Activated T-cell treated with anti-CD3 and anti-CD28 coated beads for 1 hour (primary cell): ENCODE measurements at regions not wholly inside any gene's neighbourhood (a gene's known extent, or its start where the extent isn't known, plus 50 kb on each side); places are given as distances from the start of the nearest gene placed in this dataset.
A peak's percentile ranks its signal among the peaks of the same experiment; 100 is the strongest.
"Not testable (repeated sequence)": the region's sequence is repeated elsewhere in the genome, so short reads cannot be mapped to it uniquely, and the experiment has no call there.

Experiments used
- DNase-seq: peaks from one replicate; pipeline ENCODE4 v3.0.0-alpha.2; 2020; ENCODE audit warnings: low read depth

DNA sequence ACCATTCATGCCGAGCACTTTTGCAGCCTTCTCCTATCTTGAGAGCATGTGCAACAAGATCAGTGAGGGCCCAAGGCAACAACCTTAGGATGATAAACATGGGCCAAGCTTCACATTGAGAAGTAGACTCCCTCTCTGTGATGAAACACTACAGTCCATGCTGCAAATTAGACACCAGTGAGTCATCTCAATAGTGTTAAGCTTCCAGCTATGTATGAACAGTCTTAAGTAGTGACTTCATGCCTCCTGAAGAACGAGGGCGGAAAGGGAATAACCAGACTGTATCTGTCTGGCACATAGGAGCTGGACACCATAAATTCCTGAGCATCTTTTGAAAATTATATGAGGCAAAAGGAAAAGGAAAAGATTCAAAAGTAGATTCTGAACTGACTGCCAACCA, 309.9 kb upstream of the SLITRK1 start:
- no peak for DNase-seq

DNA sequence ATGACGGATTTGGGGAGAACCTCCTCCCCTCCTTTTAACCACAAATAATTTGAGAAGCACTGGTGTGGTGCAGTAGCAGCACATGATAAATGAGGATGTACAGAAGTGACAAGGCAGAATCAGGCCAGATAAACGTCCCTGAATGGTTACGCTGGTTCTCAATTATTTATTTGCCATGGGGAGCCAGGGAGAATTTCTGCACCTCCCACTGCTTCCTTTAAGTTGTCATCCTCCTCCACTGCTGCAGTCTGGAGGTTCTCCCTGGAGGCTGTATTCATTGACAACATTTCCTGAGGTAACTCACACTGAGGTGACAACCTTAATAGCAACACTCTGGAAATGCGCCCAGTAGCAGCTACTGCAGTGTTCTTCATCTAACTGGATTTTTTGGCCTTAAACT, 308.9 kb upstream of the SLITRK1 start:
- no peak for DNase-seq

DNA sequence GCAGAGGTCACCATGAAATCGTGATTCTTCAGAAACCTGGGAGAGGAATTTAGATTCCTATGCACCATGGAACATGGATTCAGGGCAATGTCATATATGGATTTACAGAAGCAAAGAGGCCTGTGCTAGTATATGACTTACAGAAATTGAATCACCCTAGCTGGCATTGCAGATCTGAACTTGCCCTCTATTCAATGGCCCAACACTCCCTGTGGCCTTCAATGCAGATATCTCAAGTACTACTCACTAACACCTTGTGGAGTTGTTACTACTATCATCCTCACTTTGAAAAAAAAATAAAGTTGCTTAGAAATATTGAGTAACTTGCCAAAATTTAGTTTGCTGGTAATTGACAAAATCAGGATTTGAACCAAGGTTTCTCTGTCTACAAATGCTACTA, 305.4 kb upstream of the SLITRK1 start:
- no peak for DNase-seq

DNA sequence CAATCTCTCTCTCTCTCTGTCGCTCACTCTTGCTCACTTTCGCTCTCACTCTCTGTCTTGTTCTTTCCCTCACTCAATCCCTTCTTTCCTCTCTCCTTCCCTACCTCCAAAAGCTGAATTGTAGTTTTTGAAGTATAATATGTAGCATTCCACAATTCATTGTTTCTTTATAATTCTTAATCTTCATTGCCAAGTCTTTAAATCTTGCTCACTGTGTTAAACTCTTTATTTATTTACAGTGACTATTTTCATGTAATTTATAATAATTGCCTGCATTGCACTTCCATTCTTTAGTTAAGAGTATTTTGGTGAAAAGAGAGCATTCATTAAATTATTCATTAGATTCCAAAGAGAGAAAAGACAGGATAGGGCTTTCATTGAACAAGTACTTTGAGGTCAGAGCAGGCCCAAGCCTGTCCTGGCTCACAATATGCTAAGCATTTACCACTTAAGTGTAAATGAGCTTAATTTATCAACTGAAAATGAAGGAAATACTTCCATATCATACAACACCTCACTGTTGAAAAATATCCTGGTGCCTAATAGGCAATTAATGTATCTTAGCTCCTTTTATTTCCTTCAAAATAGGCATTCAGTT, 257.4 kb upstream of the SLITRK1 start:
- no peak for DNase-seq

DNA sequence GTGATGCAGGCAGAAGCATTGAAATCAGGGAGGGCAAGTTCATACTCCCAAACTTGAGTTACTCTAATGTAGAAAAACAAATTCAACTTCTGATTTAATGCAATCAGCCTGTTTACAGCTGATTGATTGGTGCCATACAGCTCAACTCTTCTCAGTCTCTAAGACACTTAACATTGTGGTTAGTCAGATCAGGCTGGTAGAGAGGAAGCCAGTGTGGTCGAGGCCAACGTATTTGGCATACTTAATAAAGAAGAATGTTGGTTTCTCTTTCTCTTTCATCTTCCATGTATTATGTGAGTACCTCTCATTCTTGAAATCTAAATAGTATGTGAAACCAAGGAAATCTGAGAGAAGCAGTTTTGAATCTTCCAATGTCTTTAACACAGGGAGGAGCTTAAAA, 255.0 kb upstream of the SLITRK1 start:
- DNase-seq = peak; percentile 10

DNA sequence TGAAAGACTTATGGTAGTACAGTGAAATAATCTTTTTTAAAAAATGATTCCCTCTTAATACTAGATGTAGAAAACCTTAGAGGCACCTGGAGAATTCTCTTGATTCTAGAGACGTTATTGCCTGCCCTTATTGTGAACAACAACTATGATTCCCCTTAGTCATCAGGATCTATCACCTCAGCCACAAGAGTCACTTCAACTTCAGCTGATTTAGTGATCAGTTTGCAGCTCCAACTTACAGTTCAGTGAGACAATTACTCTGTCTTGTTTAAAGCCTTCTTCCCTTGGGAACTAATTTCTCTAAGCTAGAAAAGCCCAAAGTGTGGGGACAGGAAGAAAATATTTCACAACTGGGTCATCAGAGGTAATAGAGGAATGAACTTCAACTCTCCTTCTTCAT, 254.3 kb upstream of the SLITRK1 start:
- no peak for DNase-seq

DNA sequence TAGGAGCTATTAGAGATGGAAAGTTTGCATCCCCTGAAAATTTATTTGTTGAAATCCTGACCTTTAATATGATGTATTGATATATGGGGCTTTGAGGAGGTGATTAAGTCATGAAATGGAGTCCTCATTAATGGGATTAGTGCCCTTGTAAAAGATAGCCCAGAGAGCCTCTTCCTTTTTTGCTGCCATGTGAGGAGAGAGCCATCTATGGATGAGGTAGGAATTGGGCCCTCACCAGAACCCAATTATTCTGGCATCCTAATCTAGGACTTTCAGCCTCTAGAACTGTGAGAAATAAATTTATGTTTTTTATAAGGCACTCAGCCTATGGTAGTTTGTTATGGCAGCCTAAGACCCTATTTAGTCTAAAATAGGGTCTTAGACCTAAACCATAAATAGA, 250.2 kb upstream of the SLITRK1 start:
- DNase-seq = no peak

DNA sequence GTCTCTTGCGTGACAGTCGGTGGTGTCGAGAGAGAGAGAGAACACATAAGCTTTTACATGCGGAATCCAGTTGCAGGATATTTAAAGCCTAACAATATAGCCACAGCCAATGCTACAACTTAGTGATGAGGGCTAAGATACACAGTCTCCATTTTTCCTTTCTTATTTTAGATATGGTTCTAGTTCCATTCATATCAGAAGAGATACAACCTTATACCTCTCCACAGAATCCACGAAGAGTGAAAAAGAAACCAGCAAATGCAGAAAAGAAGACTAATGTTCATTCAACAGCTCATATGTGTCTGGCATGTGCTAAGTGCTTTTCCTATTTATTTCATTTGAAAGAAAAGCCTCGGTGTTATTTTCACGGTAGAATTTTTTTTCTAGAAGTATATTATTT, 249.0 kb upstream of the SLITRK1 start:
- no peak for DNase-seq

DNA sequence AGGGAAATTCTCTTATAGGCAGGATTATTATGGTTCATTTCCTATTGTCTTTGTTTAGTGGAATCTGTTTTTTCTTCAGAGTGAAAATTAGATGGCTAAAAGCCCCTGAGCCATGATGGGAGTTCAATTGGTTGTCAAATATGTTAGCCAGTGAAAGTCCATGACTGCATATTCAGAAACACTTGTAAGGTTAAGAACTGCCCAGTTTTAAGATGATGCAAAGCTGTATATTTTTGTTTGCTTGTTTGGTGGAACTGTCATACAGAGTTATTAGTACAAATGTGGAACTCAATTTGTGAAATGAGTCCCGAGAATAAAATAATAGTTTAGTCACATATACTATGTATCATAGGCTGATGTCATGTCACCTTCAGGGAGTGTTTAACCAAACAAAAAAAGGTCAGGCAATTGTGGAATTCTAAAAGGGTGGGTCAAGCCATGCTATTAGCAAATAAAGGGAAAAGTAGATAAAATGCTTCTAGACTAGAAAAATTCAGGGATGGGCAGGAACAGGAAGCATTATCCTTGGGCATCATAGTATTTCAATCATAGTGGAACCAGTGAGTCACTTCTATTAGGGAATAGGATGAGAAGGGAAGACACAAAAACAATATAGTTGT, 248.3 kb upstream of the SLITRK1 start:
- no peak for DNase-seq

DNA sequence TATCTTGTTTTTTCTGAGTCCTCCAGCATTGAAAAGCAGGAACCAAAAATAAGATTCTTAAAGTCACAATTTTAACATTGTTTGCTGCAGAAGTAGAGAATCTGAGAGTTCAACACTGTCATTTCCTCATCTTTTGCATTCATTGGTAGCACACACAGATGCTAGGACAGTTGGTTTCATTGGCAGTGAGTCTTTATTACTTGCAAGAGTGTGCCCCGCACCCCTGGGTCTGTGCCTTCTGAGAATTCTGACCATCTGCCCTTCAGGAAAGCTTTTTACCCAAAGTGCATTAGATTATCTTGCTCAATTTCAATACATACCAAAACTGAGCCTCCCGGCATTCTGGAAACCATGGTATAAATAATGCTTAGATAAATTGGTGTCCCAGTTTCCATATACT, 247.7 kb upstream of the SLITRK1 start:
- DNase-seq = no peak

DNA sequence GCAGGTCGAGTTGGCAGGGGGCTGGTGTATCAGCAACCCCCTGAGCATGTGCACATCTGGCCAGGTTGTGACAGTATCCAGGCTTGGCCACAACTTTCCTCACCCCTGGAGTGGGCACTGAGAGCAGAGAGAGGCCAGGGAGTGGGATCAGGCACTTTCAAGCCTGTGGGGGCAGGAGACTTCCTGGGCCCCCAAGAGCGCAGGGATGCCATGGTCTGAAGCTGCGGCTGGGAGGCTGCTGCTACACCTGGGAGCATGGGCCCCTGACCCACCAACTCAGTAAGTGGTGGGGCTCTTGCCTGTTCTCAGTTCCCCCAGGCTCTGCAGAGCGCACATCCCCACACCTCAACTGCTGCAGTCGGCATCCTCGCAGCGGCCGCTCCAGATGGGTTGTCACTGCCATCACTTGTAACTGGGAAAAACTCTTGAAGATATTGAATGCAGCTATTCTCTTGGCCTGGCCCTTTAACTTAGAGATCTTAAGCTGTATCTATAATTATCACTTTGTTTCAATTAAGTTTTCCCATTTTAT, 245.4 kb upstream of the SLITRK1 start:
- no peak for DNase-seq

DNA sequence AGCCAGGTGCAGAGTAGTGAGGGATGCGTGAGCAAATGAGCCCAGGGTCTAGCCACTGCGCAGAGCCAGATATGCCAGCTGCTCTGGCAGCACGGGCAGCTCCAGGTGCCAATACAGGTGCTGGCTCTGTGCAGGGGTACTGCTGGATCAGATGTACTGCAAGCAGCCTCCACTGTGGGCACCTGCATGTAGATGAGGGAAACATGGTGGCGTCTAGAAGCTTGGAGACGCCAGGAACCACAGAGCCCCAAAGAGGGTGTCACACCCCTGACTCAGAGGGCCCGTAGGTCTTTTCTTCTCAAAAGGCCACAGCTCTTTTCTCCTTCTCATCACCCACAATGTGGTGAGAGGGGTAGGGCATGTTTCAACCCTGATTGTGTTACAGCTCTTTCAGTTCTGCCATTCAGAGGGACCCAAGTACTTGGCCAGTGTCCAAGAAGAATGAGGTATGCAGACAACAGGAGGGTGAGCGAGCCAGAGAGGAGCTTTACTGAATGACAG, 244.4 kb upstream of the SLITRK1 start:
- DNase-seq = no peak

DNA sequence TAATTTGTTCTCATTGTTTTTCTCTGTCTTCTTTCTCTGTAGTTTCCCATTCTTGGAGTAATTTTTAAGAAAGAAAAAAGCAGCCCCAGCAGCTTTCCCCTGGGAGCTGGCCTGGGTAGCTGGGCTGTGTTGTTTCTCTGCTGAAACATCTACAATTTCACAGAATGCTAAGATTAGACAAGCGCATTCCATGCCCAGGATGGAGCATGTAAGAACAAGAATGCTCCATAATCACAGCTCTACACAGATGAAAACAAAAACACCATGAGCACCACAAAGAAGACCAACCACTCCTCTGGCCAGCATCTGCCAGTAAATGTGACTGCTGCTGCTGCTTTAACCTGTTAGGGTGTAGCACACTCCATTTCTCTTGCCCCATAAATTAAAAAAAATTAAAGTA, 239.2 kb upstream of the SLITRK1 start:
- no peak for DNase-seq

DNA sequence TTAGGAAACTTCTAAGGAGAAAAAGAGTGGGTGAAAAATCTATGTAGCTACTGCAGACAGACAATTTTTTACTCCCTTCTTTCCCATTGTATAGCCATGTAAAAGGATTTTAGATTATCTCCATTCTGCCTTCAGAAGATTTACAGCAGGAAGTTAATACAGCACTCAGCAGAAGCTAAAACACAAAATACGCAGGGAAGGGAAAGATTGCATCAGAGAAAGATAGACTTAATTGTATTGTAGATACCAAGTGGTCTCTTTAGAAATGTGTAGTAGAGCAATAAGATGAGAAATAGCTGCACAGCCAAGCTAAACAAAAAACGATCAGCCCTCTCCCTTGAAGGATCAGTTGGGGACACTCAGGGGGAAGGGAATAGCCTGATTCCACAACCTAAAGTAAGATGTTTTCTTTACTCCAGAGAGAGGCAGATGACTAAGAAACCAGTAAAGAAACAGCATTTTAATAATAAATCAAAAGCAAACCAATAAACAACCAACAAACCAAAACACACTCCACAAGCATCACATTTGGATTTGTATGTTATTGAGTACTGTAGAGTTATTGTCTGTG, 236.7 kb upstream of the SLITRK1 start:
- no peak for DNase-seq

DNA sequence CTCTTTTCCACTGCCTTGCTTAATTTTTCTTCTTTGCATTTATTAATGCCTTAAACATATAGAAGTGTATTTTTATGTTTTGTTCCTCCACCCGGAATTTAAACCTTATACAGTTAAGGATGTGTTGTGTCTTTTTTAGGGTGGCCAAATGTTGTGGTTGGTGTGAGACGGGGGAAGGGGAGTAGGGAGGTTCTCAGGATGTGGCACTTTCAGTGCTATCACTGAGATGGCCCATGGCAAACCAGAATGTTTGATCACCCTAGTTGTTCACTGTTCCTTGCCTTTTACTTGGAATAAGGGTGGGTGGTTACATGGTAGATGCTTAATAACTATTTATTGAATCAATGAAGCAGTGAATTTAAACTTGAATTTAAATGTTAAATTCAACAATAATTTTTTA, 216.0 kb upstream of the SLITRK1 start:
- no peak for DNase-seq

DNA sequence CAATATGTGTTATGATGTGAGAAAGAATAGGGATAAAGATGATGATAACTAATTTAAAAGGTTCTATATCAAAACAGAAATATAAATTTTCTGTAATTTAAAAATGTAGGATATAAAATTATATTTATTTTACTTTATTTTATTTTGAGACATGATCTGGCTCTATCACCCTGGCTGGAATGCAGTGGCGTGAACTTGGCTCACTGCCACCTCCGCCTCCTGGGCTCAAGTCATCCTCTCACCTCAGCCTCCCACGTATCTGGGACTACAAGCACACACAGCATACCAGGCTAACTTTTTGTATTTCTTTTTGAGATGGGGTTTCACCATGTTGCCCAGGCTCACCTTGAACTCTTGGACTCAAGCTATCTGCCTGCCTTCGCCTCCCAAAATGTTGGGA, 214.9 kb upstream of the SLITRK1 start:
- no peak for DNase-seq

DNA sequence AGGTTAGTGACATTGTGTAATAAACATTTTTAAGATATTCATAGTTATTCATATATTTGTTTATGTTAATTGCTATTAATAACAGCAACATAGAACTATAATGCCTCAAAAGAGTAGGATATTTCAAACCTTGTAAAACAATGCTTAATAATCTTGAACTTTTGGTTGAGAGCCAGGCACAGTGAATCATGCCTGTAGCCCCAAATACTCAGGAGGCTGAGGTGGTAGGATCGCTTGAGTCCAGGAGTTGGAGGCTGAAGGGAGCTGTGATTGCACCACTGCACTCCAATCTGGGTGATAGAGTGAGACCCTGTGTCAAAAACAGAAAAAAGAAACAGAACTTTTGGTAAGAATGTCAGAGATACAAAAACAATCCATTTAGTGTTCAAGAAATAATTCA, 213.9 kb upstream of the SLITRK1 start:
- DNase-seq = no peak

DNA sequence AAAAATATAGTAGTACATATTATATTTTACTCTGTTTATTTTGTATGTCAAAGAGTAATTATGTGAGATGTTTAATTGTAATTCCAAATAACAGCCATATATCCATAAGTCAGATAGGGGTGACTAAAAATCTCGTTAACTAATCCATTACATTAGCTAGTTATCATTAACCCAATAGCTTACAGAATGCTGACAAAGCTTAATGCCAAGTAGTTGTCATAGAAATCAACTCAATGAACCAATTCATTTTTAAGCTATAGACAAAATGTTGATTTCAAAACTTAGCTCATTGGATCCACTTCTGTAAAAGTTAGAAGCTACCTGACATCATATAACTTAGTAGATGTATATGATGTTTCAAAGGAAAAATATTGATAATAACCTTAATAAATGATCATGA, 206.7 kb upstream of the SLITRK1 start:
- no peak for DNase-seq

DNA sequence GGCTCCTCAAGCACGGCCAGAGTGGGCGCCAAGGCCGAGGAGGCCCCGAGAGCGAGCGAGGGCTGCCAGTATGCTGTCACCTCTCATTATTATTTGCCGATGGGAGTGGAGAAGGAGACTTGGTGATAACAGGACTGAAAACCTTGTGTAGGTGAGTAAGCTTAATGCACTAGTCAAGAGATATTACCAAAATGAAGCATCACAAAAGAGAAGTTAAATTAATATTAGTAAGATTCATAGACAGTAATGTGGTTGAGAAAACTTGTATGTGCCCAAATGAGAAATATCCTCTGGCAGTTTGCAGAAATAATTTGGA, 204.5 kb upstream of the SLITRK1 start:
- no peak for DNase-seq

DNA sequence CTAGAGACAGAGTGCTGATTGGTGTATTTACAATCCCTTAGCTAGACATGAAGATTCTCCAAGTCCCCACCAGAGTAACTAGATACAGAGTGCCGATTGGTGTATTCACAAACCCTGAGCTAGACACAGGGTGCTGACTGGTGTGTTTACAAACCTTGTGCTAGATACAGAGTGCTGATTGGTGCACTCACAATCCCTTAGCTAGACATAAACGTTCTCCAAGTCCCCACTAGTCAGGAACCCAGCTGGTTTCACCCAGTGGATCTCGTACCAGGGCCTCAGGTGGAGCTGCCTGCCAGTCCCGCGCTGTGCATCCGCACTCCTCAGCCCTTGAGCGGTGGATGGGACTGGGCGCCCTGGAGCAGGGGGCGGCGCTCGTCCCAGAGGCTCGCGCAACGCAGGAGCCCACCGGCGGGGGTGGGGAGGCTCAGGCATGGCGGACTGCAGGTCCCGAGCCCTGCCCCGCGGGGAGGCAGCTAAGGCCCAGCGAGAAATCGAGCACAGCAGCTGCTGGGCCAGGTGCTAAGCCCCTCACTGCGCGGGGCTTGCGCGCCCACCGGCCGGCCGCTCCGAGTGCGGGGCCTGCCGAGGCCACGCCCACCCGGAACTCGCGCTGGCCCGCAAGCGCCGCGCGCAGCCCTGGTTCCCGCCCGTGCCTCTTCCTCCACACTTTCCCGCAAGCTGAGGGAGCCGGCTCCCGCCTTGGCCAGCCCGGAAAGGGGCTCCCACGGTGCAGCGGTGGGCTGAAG, 204.0 kb upstream of the SLITRK1 start:
- DNase-seq = not testable (repeated sequence)

DNA sequence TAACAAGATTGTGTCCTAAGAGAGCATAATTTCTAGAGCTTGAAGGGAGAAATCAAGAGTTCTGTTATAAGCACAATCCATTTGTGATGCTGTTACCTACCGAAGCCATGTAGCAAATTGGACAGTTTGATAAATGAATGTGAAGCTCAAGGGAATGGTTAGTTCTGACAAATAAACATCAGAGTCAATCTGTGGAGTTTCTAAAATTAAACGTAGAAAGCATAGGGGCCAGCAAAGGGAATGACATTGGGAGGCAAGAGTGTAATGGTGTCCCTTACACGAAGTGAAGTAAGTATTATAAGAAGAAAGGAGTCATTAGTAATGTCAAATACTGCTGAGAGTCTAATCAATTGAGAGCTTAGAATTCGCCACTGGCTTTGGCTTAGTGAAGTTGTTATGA, 200.2 kb upstream of the SLITRK1 start:
- DNase-seq = no peak

DNA sequence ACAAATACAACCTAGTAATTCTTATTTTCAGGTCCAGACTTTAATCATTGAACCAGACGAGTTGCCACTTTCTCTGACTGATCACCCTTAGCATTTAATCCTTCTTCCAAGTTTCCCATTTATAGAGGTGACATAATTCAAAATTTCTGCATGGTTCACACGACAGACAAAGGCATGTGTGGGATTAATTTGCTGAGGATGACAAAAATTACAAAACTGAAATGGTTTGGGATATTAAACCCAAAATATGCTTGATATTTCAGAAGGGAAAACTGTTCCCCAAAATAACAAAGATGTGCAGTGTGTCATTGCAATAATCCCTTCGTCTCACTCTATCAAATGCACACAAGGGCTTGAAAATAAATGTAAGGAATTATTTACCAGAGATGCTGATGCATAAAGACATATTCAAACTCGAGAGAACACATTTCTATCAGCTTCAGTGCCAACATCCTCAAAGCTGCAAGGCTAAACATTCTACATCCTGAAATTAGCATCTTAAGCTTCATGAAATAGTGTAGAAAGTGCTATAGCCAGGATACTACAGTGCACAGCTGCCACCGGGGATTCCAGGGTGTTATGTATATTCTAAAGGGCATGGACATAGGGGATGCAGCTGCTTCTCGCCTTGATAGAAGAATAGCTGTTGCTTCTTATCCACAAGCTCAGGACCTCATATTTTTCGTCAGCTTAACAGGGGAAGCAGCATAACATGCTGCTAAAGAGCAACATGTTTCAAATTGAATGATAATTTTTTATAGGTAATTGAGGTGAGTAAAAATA, 198.7 kb upstream of the SLITRK1 start:
- DNase-seq = no peak
